VCaP (cell line): ENCODE measurements at regions not wholly inside any gene's neighbourhood (a gene's known extent, or its start where the extent isn't known, plus 50 kb on each side); places are given as distances from the start of the nearest gene placed in this dataset.
"Not testable (repeated sequence)": the region's sequence is repeated elsewhere in the genome, so short reads cannot be mapped to it uniquely, and the experiment has no call there.

Experiments used
- H3K27ac ChIP-seq: fragments of 450-650 bp; 2 replicates; pipeline ENCODE4 v1.5.1; 2017
- CTCF ChIP-seq: fragments of 450-650 bp; conservative IDR thresholded peaks from 2 replicates; pipeline ENCODE4 v1.5.1; 2017; ENCODE audit warnings: mild to moderate bottlenecking, moderate library complexity

- TF ChIP-seq CTCF: no peak
- H3K27ac ChIP-seq: no peak overlapping the region; the same call in 1 of the 2 replicates
Measured at GRCh38 chr6:138662471-138662870, 111.1 kb upstream of the CCDC28A start.

- no peak overlapping the region for H3K27ac ChIP-seq
- TF ChIP-seq CTCF: no peak
Measured at GRCh38 chr6:138663892-138664291, 109.7 kb upstream of the CCDC28A start.

- TF ChIP-seq CTCF: no peak
- H3K27ac ChIP-seq: no peak overlapping the region
Measured at GRCh38 chr6:138664745-138665144, 108.8 kb upstream of the CCDC28A start.

GRCh38 chr6:138666636-138667035, 106.9 kb upstream of the CCDC28A start:
- H3K27ac ChIP-seq: no peak overlapping the region
- no peak for TF ChIP-seq CTCF

- TF ChIP-seq CTCF: no peak
- H3K27ac ChIP-seq: no peak overlapping the region
Measured at GRCh38 chr6:138667408-138667807, 106.2 kb upstream of the CCDC28A start.

GRCh38 chr6:138671351-138671750, 102.2 kb upstream of the CCDC28A start:
- no peak overlapping the region for H3K27ac ChIP-seq
- no peak for TF ChIP-seq CTCF

GRCh38 chr6:138673346-138674014, 100.1 kb upstream of the CCDC28A start:
- no peak for TF ChIP-seq CTCF
- no peak overlapping the region for H3K27ac ChIP-seq

GRCh38 chr6:138674444-138674843, 99.1 kb upstream of the CCDC28A start:
- H3K27ac ChIP-seq: not testable (repeated sequence)
